ENCODE measurements at regions not wholly inside any gene's neighbourhood (a gene's known extent, or its start where the extent isn't known, plus 50 kb on each side); places are given as distances from the start of the nearest gene placed in this dataset.
"Not testable (repeated sequence)": the region's sequence is repeated elsewhere in the genome, so short reads cannot be mapped to it uniquely, and the experiment has no call there.

DNA sequence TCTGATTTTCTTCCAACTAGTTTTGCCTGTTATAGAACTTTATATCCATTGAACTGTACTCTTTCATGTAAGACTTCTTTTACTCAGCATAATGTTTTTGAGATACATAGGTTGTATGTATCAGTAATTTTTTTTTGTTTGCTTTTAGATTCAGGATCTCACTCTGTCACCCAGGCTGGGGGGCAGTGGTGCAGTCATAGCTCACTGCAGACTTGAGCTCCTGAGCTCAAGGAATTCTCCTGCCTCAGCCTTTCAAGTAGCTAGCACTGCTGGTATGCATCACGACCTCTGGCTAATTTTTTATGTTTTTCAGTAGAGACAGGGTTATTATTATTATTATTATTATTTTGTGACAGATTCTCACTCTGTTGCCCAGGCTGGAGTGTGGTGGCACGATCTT lies 65.0 kb upstream of the DDHD1 start:
- Mint-ChIP-seq H3K27ac (no peak overlapping the region), H3K9me3 (no peaks in the 10 kb centered on the region; the same call in 1 of the 2 replicates), H3K4me3 (peak overlapping the region; percentile 74), H3K4me1 (ENCODE audit: low read depth) (peaks cover 6% of the 10 kb centered on the region; the same call in 1 of the 2 replicates), H3K27me3 (ENCODE audit: insufficient read depth) (peaks cover 17% of the 10 kb centered on the region; the same call in 1 of the 2 replicates), H3K36me3 (ENCODE audit: low read depth) (no peaks in the 10 kb centered on the region)
- no peak for DNase-seq
- TF ChIP-seq, protein P1, sequence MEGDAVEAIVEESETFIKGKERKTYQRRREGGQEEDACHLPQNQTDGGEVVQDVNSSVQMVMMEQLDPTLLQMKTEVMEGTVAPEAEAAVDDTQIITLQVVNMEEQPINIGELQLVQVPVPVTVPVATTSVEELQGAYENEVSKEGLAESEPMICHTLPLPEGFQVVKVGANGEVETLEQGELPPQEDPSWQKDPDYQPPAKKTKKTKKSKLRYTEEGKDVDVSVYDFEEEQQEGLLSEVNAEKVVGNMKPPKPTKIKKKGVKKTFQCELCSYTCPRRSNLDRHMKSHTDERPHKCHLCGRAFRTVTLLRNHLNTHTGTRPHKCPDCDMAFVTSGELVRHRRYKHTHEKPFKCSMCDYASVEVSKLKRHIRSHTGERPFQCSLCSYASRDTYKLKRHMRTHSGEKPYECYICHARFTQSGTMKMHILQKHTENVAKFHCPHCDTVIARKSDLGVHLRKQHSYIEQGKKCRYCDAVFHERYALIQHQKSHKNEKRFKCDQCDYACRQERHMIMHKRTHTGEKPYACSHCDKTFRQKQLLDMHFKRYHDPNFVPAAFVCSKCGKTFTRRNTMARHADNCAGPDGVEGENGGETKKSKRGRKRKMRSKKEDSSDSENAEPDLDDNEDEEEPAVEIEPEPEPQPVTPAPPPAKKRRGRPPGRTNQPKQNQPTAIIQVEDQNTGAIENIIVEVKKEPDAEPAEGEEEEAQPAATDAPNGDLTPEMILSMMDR (IDR thresholded peaks at IDR 0.05): no peak

GRCh38 chr14:53217316-53217994 lies 64.3 kb upstream of the DDHD1 start:
- H3K4me3 Mint-ChIP-seq: peak overlapping the region; percentile 74
- TF ChIP-seq, protein P1 (IDR thresholded peaks at IDR 0.05): peak; percentile 70
- DNase-seq: no peak
- peaks cover 17% of the 10 kb centered on the region; the same call in 1 of the 2 replicates for H3K27me3 Mint-ChIP-seq (ENCODE audit: insufficient read depth)
- peaks cover 6% of the 10 kb centered on the region; the same call in 1 of the 2 replicates for H3K4me1 Mint-ChIP-seq (ENCODE audit: low read depth)
- no peak overlapping the region for H3K27ac Mint-ChIP-seq
- H3K9me3 Mint-ChIP-seq: no peaks in the 10 kb centered on the region
- no peaks in the 10 kb centered on the region for H3K36me3 Mint-ChIP-seq (ENCODE audit: low read depth)

DNA sequence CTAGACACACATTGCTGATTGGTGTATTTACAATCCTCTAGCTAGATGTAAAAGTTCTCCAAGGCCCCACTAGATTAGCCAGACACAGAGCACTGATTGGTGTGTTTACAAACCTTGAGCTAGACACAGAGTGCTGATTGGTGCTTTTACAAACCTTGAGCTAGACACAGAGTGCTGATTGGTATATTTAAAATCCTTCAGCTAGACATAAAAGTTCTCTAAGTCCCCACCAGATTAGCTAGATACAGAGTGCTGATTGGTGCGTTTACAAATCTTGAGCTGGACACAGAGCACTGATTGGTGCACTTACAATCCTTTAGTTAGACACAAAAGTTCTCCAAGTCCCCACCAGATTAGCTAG lies 63.8 kb upstream of the DDHD1 start:
- peak overlapping the region; percentile 74 for H3K4me3 Mint-ChIP-seq
- not testable (repeated sequence) for H3K4me1 Mint-ChIP-seq (ENCODE audit: low read depth); H3K36me3 Mint-ChIP-seq (ENCODE audit: low read depth); H3K27ac Mint-ChIP-seq; H3K9me3 Mint-ChIP-seq; DNase-seq
- peaks cover 17% of the 10 kb centered on the region; the same call in 1 of the 2 replicates for H3K27me3 Mint-ChIP-seq (ENCODE audit: insufficient read depth)

GRCh38 chr14:53216478-53216877 lies 63.4 kb upstream of the DDHD1 start:
- H3K9me3 Mint-ChIP-seq; H3K4me1 Mint-ChIP-seq (ENCODE audit: low read depth); DNase-seq; H3K36me3 Mint-ChIP-seq (ENCODE audit: low read depth); H3K27ac Mint-ChIP-seq; H3K4me3 Mint-ChIP-seq: not testable (repeated sequence)
- H3K27me3 Mint-ChIP-seq (ENCODE audit: insufficient read depth): peaks cover 15% of the 10 kb centered on the region; the same call in 1 of the 2 replicates

DNA sequence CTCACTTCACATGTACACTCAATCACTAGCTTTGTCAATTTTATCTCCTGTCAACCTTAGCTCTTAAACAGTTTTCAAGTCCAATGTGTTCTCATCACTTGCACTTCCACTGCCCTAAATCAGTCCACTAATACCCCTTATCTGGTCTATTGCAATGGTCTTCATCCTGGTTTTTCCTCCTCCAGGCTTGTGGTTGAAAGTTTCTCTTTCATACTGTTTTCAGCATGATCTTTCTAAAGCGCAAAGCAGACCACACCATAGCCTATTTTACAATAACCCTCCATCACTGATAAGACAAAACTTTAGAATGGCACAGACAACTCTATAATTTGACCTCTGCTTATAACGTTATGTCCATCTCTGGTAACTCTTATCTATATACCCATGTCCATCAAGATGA lies 62.0 kb upstream of the DDHD1 start:
- no peaks in the 10 kb centered on the region for H3K9me3 Mint-ChIP-seq
- TF ChIP-seq, protein P1 (IDR thresholded peaks at IDR 0.05): no peak
- H3K4me1 Mint-ChIP-seq (ENCODE audit: low read depth): peaks cover 6% of the 10 kb centered on the region; the same call in 1 of the 2 replicates
- no peak overlapping the region for H3K4me3 Mint-ChIP-seq
- H3K27ac Mint-ChIP-seq: no peak overlapping the region
- DNase-seq: no peak
- H3K27me3 Mint-ChIP-seq (ENCODE audit: insufficient read depth): peaks cover 11% of the 10 kb centered on the region; the same call in 1 of the 2 replicates
- H3K36me3 Mint-ChIP-seq (ENCODE audit: low read depth): no peaks in the 10 kb centered on the region

DNA sequence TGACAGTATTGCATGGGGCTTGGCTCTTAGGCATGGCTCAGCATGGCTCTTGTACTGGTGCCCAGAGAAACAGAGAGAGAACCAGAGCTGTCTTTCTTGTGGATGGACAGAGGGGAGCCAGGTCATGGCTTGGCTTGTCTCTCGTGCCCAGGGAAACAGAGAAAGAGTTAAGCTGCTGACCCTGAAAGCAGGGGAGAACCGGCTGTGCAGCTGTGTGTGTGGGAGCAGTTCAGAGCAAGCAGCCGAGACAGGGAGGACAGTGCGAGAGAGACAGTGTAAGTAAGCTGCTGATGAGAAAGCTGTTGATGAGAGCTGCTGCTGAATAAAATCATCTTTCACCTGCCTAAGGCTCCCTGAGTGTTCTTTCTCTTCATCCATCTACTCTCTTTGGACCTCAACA lies 61.3 kb upstream of the DDHD1 start:
- Mint-ChIP-seq H3K4me3 (no peak overlapping the region), H3K4me1 (ENCODE audit: low read depth) (peaks cover 6% of the 10 kb centered on the region; the same call in 1 of the 2 replicates), H3K9me3 (no peaks in the 10 kb centered on the region), H3K27me3 (ENCODE audit: insufficient read depth) (peaks cover 8% of the 10 kb centered on the region; the same call in 1 of the 2 replicates), H3K27ac (no peak overlapping the region), H3K36me3 (ENCODE audit: low read depth) (no peaks in the 10 kb centered on the region)
- TF ChIP-seq, protein P1 (IDR thresholded peaks at IDR 0.05): no peak
- DNase-seq: no peak

Measured in HFFc6 (cell line).